Hematopoietic multipotent progenitor cell treated with erythropoietin and hydrocortisone succinate and interleukin-3 and kit ligand, for 4 days (in vitro differentiated cells): ENCODE measurements at regions not wholly inside any gene's neighbourhood (a gene's known extent, or its start where the extent isn't known, plus 50 kb on each side); places are given as distances from the start of the nearest gene placed in this dataset.
"Not testable (repeated sequence)": the region's sequence is repeated elsewhere in the genome, so short reads cannot be mapped to it uniquely, and the experiment has no call there.

Experiments
- DNase-seq: peaks from one replicate; pipeline ENCODE4 v3.0.0-alpha.2; 2015

DNA sequence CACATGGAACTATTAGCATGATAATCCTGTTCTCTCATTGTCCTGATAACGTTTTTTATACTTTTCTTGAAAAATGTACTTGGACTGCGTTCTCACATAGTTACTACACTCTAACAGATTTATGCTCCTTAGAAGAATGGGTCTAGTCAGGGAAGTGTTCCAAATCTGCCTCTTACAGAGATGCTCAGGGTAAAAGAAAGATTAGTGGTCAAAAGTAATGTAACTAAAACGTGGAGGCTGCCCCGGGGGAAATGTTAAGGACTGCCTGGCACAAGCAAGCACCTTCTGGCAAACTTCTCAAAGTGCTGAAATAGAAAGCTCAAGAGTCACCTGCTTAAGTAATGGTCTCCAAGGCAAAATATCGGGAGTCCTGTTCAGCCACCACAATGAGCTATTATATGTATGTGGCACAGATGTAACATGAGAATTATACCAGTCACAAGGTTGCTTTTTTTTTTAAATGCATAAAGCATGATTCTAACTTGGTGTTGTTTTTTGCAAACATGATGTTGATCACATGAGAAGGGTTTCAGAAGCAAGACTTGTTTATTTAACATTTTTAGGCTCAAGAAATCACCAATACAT lies 244.5 kb upstream of the JARID2 start:
- no peak for DNase-seq

DNA sequence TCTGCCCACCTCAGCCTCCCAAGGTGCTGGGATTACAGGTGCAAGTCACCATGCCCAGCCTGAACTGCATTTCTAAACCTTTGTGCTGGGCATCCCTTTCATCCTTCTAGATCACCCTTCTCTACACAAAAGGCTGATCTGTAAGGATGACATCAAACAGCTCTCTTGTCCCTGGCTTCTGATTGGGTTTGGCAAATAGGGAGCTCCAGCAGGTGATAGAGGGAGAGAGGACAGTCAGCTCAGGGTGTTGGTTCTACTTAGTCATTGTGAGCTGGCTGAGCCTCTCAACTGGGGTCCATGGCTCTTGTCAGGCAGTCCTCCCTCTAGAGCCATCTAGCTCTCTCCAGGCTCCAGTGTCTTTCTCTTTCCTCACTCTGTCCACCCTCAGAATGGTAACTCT lies 237.6 kb upstream of the JARID2 start:
- no peak for DNase-seq

DNA sequence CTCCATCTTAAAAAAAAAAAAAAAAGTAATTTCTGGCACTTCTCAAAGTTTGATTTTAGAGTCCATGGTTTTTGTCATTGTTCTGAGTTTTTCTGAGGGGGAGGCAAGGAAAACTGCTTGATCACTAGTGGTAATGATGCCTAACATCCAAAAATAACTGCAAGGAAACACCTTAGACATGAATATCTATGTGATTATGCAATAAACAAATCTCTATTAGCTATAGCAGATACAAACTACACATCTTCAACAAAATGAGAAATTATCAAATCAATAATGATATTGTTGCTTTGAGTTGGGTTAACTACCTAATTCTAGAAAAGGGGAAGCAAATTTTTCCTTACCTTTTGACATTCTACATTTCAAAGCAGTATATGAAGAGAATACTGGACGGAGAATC lies 230.9 kb upstream of the JARID2 start:
- DNase-seq: no peak

DNA sequence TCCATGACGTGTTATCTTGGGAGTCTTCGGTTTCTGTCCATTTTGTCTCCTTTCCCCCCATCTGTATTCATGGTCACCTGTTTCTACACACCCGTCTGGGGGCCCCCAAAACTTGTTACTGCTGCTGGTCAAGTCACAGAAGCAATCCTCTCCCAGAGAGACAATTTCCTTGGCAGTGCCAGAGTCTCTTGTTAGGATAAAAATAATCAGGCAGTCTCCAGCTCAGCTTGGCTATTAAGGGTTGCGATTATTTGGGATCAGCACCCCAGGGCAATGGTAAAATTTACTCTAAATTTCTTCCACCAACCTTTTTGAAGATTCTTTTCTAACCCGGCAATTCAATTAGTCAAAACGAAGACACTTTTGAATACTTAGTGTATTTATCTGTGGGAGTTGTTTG lies 229.1 kb upstream of the JARID2 start:
- DNase-seq: no peak

DNA sequence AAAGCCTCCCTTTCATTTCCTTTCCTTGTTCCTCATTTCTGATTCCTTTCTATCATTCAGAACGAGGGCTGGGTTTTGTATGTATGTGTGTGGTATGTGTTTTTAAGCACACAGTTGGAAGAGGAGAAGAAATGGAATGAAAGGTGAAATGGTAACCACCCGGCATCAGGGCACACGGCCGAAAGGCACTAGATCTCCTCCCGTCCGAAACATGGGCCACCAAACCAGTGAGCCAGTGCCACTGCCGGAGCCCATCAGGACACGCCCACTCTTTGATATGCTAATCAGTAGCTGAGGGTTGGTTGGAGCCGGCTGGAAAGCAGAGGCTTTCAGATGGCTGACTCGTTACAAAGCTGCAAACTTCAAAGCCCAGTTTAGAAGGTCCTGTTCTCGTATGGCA lies 228.6 kb upstream of the JARID2 start:
- DNase-seq: peak; percentile 85

DNA sequence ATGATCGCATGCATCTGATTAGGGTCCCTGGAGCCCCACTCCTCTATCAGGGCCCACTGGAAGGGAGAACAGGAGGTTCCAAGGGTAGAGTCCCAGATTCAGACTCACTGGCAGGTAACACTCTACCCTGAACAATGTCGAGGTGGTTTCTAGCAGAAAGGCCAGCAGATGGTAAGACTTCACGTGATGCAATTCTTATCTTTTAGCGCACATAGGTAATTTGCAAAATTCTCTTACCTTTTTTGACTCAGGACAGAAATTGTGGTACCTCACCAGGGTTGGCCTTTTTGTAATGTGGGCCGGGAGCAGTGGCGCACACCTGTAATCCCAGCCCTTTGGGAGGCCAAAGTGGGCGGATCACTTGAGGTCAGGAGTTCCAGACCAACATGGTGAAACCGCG lies 228.1 kb upstream of the JARID2 start:
- no peak for DNase-seq

DNA sequence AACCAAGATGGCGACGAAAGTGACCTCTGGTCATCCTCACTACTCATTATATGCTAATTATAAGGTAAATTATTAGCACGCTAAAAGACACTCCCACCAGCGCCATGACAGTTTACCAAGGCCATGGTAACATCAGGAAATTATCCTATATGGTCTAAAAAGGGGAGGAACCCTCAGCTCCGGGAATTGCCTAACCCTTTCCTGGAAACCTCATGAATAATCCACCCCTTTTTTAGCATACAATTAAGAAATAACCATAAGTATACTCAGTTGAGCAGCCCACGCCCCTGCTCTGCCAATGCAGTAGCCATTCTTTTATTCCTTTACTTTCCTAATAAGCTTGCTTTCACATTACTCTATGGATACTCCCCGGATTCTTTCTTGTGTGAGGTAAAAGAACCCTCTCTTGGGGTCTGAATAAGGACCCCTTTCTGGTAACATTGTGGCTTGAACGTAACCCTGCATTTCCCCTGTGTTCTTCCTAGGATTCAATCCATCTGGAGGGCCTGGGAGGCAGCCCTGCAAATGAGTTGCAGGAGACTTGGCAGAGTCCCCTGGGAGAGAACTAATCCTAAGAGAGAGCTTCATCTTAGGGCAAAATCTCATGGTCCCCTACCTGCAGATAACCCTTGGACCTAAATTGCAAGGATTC lies 225.6 kb upstream of the JARID2 start:
- DNase-seq: peak; percentile 20

DNA sequence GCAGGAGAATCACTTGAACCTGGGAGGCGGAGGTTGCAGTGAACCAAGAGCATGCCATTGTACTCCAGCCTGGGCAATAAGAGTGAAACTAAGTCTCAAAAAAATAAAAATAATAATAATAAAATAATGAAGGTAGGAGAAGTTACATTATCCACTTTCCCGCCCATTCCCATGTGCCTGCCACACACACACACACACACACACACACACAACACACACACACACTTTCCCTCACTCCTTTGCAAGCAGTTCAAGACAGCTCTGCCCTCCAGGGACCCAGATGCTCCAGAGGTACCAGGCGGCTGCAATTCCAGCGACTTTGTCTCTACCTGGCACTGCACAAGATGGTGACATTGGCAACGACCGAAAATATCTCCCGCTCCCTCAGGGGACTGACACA lies 224.8 kb upstream of the JARID2 start:
- no peak for DNase-seq

DNA sequence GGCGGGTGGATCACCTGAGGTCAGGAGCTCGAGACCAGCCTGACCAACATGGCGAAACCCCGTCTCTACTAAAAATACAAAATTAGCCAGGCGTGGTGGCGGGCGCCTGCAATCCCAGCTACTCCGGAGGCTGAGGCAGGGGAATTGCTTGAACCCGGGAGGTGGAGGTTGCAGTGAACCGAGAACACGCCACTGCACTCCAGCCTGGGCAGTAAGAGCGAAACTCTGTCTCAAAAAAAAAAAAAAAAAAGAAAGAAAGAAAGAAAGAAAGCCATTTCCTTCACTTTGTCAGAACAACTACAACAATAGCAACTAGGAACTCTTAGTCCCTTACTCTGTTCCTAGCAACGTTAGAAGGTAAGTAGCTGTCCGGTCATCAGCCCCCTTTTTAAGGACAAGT lies 222.9 kb upstream of the JARID2 start:
- DNase-seq: not testable (repeated sequence)

DNA sequence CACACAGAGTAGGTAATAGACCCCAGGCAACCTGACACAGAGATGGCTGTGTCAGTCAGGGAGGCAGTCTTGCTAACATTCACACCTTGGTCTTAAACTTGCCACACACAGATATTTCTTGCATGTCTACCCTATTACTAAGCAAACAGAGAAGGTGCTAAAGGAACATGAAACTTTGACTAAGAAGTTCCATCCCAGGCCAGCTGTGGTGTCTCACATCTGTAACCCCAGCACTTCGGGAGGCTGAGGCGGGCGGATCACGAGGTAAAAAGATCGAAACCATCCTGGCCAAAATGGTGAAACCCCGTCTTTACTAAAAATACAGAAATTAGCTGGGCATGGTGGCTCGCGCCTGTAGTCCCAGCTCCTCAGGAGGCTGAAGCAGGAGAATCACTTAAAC lies 222.4 kb upstream of the JARID2 start:
- no peak for DNase-seq

DNA sequence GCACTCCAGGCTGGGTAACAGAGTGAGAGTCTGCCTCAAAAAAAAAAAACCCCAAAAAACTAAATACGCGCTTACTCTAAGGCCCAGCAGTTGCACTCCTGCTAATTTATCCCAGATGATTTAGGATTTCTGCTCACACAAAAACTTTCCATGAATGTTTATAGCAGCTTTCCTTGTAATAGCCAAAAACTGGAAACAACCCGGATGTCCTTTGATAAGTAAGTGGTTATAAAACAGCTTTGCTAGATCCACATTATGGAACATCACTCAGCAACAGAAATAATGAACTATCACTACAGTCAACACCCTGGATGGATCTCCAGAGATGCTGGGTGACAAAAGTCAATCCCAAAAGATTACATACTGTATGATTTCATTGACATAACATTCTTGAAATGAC lies 220.4 kb upstream of the JARID2 start:
- no peak for DNase-seq

DNA sequence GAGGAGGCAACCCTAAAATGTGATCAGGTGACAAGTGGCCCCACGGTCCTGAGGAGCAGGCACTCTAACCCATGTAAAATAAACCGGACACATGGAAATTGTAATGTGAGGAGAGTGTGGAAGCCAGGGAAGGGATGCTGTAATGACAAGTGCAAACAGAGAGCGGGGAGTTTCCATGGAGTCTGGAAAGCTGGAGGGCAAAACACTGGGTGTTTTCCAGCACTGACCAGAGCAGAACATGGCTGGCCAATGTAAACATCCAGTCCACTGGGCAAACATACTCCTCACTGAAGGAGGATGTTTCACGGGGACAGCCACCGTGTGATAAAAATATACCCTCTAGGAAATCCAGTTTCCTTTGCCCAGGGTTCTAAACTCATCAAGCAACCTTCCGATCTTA lies 219.0 kb upstream of the JARID2 start:
- no peak for DNase-seq

DNA sequence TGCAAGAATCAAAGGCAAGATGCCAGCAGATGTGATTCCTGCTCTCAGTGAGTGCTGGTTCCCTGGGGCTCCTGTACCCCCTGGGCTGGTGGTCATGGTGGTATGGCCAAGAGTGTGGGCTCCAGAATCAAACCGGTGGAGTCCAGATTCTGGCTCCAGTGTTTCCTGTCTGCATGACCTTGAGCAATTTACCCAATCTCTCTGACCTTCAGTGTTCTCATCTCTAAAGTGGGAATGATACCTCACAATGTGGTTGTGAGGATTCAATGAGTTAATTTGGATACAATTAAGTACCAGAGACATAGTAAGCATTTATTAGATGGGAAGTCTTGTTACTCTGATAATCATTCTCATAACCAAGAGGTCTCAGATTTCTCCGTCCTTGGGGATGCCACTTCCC lies 218.4 kb upstream of the JARID2 start:
- no peak for DNase-seq

DNA sequence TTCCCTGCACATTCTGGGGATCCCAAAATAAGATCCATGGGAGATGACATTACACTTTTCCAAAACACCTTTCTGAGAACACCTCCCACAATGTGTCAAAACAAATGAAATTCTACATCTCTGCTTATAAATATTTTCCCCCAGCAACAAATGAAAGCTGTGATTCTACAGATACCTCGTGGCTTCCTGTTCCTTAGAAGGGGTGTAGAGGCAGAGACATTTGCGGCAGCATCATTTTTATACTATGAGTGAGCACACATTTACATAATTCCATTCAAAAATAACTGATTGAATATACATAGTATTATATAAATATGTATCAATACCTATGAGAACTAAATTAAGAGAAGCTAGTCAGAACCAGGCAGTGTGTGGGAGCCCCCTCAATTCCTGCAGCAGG lies 213.9 kb upstream of the JARID2 start:
- no peak for DNase-seq

DNA sequence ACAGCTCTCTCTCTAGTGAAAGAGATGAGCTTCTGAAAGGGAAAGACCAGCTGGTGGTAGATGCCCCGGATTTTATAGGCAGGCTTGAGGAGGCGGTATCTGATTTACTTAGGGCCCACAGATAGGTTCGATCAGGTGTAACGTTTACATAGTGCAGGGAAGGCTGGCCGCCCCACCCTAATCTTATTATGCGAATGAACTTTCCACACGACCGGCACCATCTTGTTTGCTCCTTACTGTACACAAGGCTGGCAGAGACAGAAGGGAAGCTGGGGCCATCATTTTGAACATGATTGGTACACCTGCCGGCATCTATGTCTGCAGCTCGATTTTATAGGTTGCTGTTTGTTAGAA lies 212.0 kb upstream of the JARID2 start:
- DNase-seq: no peak

DNA sequence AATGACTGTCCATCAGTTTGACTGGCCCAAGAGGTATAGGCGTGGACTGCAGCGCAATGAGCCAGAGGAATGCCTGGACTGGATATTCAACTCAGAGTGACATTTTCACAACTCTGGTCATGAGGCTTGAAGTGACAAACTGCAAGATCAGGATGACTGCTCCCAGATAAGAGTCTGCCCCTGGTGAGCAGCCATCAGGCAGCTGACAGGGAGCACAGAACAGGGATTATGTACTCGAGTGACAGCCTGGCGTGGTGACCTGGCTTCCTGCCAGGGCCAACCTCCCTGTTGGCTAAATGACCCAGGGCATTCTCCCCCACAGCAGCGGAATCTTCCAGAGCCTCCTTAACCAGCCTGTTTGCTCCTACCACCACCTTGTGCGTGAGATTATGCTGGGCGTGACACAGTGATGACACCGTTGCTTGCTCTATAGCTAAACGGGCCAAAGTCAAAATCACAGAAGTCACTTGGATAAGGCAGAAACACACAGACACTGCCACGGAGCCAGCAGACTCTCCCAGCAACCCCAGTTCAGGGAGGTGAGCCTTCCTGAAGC lies 209.1 kb upstream of the JARID2 start:
- DNase-seq: peak; percentile 88

DNA sequence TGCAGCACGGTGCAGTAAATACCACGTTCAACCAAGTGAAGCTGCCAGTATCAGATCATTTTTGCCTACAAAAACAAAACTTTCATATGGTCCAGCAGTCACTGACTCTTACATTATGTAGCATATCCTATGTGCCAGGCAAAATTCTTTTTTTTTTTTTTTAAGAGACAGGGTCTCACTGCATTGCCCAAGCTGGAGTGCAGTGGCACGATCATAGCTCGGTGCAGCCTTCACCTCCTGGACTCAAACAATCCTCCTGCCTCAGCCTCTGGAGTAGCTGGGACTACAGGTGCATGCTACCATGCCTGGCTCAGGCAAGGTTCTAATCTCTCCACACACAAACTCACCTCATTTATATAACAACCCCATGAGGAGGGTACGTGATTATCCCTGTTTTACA lies 208.6 kb upstream of the JARID2 start:
- DNase-seq: no peak

DNA sequence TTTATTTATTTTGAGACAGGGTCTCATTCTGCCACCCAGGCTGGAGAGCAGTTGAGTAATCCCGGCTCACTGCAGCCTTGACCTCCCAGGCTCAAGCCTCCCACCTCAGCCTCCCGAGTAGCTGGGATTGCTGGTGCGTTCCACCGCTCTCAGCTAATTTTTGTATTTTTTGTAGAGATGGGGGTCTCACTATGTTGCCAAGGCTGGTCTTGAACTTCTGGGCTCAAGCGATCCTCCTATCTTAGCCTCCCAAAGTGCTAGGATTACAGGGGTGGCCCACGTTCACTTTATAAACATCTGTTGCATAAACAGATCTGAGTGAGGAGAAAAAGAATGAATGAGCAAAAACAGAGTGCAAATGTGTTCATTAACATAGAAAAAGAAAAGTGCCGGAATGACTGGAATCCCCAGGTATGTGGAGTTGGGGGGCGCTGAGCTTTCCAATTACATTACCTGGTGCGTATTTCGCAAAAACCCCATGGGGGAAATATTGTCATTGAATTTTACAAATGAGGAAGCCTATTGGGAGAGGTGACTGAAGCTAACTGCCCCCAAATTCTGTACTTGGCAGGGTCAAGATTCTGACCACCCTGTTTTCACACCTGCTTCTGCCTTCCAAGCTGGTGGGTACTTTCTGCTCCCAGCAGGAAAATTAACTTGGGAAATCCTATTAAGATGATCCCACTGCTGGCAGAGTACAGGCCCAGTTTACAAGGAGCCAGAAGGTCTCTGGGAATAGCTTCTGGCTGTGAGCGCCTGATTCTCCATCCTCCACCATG lies 207.7 kb upstream of the JARID2 start:
- no peak for DNase-seq

DNA sequence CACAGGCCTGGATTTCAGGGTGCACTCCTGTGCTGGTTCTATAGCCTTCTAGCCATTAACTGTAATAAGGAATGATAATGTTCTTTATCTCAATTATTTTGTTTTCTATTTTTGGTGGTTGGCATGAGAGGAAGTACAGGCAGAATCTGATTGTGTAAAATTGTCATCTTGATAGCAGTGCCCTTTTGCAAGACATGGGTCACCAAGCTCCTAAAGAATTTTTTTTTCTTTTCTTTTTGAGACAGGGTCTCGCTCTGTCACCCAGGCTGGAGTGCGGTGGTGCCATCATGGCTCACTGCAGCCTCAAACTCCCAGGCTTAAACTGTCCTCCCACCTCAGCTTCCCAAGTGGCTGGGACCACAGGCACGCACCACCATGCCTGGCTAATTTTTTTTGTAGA lies 206.7 kb upstream of the JARID2 start:
- DNase-seq: peak; percentile 32

DNA sequence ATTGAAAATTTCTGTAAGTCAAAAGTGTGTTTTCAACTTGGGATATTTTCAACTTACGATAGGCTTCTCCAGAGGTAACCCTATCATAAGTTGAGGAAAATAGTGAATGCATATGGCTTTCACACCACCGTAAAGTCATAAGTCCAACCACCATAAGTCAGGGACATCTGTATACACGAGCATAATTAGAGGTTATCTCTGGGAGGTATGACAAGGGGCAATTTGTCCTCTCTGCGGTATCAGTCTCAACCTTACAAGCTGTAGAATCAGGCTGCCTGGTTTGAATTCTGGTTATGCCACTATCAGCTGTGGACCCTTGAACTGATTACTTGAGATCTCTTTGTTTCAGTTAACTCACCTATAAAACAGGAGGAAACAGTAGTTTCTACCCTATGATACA lies 202.9 kb upstream of the JARID2 start:
- DNase-seq: no peak

DNA sequence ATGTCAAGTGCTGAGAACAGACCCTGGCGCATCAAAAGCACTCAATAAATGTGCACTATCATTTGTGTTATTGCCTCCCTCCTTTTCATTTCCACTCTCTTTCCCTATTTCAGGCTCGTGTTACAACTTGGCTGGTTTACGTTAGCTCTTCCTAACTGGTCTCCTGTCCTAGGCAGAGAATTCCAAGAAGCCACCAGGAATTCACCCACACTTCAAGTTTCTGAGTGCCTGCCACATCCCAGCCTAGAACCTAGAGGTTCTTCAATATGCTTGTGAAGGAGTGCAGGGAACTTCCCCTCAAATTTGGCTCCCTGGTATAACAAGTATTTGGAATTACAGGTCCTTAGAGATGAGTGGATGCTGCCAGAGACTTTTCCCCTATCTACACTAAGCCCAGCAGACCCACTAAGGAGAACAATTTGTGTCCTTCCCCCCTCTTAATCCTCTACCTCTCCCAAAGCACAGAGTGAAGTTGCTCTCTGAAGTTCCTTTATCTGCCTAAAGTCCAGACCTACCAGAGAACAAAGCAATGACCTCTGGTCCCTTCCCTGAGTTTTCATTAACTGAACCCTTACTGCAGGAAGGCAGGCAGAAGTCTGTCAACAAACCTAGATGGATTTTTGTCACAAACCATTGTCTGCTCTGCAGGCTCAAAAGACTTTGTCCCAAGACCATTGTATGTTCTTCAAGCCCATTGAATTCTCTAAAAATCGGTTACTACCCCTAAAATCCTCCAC lies 201.6 kb upstream of the JARID2 start:
- DNase-seq: no peak

DNA sequence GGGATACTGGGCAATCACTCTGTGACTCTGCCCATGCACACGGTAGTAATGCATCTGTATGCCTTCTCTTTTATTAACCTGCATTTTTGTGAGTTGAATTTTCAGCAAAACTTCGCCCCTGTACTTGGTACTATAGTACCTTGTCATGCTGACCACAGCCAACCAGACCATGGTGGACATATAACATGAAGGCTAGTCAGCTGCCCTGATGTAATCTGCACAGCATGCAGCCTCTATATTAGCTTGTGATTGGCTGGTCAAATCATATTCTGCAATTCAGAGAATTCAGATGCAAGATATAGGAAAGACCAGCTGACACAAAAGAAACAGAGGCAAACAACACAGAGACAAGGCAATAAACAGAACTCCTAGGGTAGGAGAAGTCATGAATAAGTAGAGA lies 200.9 kb upstream of the JARID2 start:
- DNase-seq: peak; percentile 33

DNA sequence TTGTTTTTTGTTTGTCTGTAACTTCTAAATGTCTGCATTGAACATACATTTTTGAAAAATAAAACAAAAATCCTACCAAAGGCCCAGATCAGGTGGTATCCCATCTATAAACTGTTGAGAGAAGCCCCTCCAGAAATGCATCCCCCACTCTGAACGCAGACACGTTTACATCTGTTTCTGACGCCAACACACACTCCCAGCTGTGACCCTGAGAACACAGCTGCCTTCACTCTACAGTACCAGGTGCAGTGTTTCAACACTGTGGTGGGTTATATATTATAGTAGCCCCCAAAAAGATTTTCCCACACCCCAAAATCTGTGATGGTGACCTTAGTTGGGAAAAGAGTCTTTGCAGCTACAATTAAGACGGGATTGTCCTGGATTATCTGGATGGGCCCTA lies 199.1 kb upstream of the JARID2 start:
- DNase-seq: no peak

DNA sequence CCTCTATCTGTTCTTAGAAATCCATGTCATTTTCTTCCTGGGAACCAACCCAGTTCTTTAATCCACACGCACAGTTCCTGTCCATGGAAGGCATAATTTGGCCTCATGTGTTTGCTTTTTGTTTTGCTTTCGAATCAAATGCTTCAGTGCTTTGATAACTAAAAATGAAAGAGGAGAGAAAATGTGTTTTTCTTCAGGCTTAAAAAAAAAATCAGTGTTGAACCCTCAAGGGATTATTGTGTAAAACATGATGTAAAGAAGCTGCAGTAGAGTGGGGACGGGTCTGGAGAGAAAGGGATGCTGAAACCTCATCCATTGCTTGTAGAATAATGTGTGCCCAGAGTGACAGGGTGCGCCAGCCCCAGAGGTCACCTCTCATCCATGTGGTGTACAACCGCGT lies 197.5 kb upstream of the JARID2 start:
- DNase-seq: no peak
